ENCODE measurements at regions not wholly inside any gene's neighbourhood (a gene's known extent, or its start where the extent isn't known, plus 50 kb on each side); places are given as distances from the start of the nearest gene placed in this dataset.

GRCh38 chr13:64798422-64798821, 2431.7 kb downstream of the PCDH9 start:
- H3K27ac ChIP-seq (ENCODE audit: low read length): no peak overlapping the region
- DNase-seq: no peak
- H3K9me2 ChIP-seq (replicated peaks; ENCODE audit: insufficient read depth, low read length): no peaks in the 10 kb centered on the region
- no peak for TF ChIP-seq CTCF (IDR thresholded peaks at IDR 0.05; ENCODE audit: low read length)
- no peak for TF ChIP-seq EZH2 (optimal IDR thresholded peaks at IDR 0.05; ENCODE audit: low read depth, low read length)
- no peak for TF ChIP-seq EZH2phosphoT487 (IDR thresholded peaks at IDR 0.05; ENCODE audit: low read length)
- H3K4me3 ChIP-seq (ENCODE audit: low read length): no peak overlapping the region
- H3K36me3 ChIP-seq (replicated peaks; ENCODE audit: insufficient read depth, low read length): no peaks in the 10 kb centered on the region
- H3K9me3 ChIP-seq (replicated peaks; ENCODE audit: insufficient read depth, low read length): no peaks in the 10 kb centered on the region
- H3K4me2 ChIP-seq (ENCODE audit: low read depth, low read length): no peak overlapping the region
- H3K27me3 ChIP-seq (replicated peaks; ENCODE audit: insufficient read depth, low read length): no peaks in the 10 kb centered on the region
- H4K20me1 ChIP-seq (ENCODE audit: insufficient read depth, low read length): no peaks in the 10 kb centered on the region
- H3K79me2 ChIP-seq (ENCODE audit: low read length): no peaks in the 10 kb centered on the region
- no peak overlapping the region for H2AFZ ChIP-seq (ENCODE audit: low read length)
- H3F3A ChIP-seq (ENCODE audit: insufficient read depth, low read length): no peaks in the 10 kb centered on the region
- H3K4me1 ChIP-seq (ENCODE audit: low read length): no peaks in the 10 kb centered on the region
- no peak overlapping the region for H3K9ac ChIP-seq (ENCODE audit: low read length)

GRCh38 chr13:64793592-64793991, 2436.5 kb downstream of the PCDH9 start:
- Histone ChIP-seq H2AFZ (ENCODE audit: low read length) (no peak overlapping the region), H3K4me1 (ENCODE audit: low read length) (no peaks in the 10 kb centered on the region), H3K4me2 (ENCODE audit: low read depth, low read length) (no peak overlapping the region), H3K9me2 (replicated peaks; ENCODE audit: insufficient read depth, low read length) (no peaks in the 10 kb centered on the region), H3K9me3 (replicated peaks; ENCODE audit: insufficient read depth, low read length) (no peaks in the 10 kb centered on the region), H3K9ac (ENCODE audit: low read length) (no peak overlapping the region), H3K4me3 (ENCODE audit: low read length) (no peak overlapping the region), H3K27ac (ENCODE audit: low read length) (no peak overlapping the region), H3K27me3 (replicated peaks; ENCODE audit: insufficient read depth, low read length) (no peaks in the 10 kb centered on the region), H3K79me2 (ENCODE audit: low read length) (no peaks in the 10 kb centered on the region), H3K36me3 (replicated peaks; ENCODE audit: insufficient read depth, low read length) (no peaks in the 10 kb centered on the region), H4K20me1 (ENCODE audit: insufficient read depth, low read length) (no peaks in the 10 kb centered on the region), H3F3A (ENCODE audit: insufficient read depth, low read length) (no peaks in the 10 kb centered on the region)
- no peak for DNase-seq
- no peak for TF ChIP-seq EZH2 (optimal IDR thresholded peaks at IDR 0.05; ENCODE audit: low read depth, low read length)
- no peak for TF ChIP-seq EZH2phosphoT487 (IDR thresholded peaks at IDR 0.05; ENCODE audit: low read length)
- no peak for TF ChIP-seq CTCF (IDR thresholded peaks at IDR 0.05; ENCODE audit: low read length)

- Histone ChIP-seq H4K20me1 (ENCODE audit: insufficient read depth, low read length) (no peaks in the 10 kb centered on the region), H3K79me2 (ENCODE audit: low read length) (no peaks in the 10 kb centered on the region), H3K9ac (ENCODE audit: low read length) (no peak overlapping the region), H3K4me2 (ENCODE audit: low read depth, low read length) (no peak overlapping the region), H3K27me3 (replicated peaks; ENCODE audit: insufficient read depth, low read length) (no peaks in the 10 kb centered on the region), H3K27ac (ENCODE audit: low read length) (no peak overlapping the region), H3F3A (ENCODE audit: insufficient read depth, low read length) (no peaks in the 10 kb centered on the region), H3K36me3 (replicated peaks; ENCODE audit: insufficient read depth, low read length) (no peaks in the 10 kb centered on the region), H2AFZ (ENCODE audit: low read length) (no peak overlapping the region), H3K9me2 (replicated peaks; ENCODE audit: insufficient read depth, low read length) (no peaks in the 10 kb centered on the region), H3K4me3 (ENCODE audit: low read length) (no peak overlapping the region), H3K4me1 (ENCODE audit: low read length) (no peaks in the 10 kb centered on the region), H3K9me3 (replicated peaks; ENCODE audit: insufficient read depth, low read length) (no peaks in the 10 kb centered on the region)
- no peak for TF ChIP-seq EZH2 (optimal IDR thresholded peaks at IDR 0.05; ENCODE audit: low read depth, low read length)
- no peak for TF ChIP-seq EZH2phosphoT487 (IDR thresholded peaks at IDR 0.05; ENCODE audit: low read length)
- no peak for TF ChIP-seq CTCF (IDR thresholded peaks at IDR 0.05; ENCODE audit: low read length)
- DNase-seq: no peak
Observed at GRCh38 chr13:64793131-64793530, 2437.0 kb downstream of the PCDH9 start.

Data from MM.1S (cell line).